ENCODE measurements at regions not wholly inside any gene's neighbourhood (a gene's known extent, or its start where the extent isn't known, plus 50 kb on each side); places are given as distances from the start of the nearest gene placed in this dataset.

DNA sequence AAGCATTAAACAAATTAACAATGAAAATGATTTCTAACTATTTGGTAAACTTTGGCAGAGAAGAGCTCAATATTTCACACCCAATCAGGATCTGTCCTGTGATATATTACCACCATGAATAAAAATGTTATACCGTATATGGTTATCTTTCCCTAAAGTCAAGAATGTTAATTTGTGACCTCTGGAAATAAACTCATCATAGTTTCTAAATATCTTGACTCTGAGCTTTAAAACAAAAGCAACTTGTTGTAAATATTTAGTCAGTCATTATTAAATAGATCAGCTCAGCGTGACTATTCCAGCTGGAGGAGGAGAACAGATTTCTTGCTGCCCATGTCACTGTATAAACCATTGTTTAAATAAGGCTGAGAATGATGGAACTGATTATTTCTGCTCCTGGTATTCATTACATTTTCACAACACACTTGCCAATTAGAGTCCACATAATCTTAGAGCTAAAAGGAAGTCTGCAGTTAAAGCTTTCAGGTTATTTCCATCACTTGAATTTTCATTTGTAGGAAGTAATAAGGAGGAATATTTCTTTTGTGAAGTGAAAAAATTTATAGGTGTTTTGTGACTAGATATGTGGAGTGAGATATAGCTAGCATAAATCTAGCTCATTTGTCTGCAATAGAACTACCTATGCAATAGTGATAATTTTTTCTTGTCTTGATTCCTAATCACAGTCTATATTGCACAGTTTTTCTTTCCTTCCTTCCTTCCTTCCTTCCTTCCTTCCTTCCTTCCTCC lies 106.5 kb upstream of the P2RY1 start:
- no peaks in the 10 kb centered on the region for H3K27me3 Mint-ChIP-seq (ENCODE audit: low read depth)
- whole genome bisulfite sequencing (ENCODE audit: extremely low coverage, insufficient read length, low lambda C conversion rate) = no CpG with 5 or more reads among the region's 2 CpGs
- H3K18ac ChIP-seq (ENCODE audit: insufficient read length, low read depth, low read length) = no peak overlapping the region
- no peak overlapping the region for H2AFZ ChIP-seq (ENCODE audit: low read length)
- H3K36me3 Mint-ChIP-seq (ENCODE audit: insufficient read depth in 1 of 3, low read depth in 3 of 3) = no peaks in the 10 kb centered on the region
- H3K4ac ChIP-seq (ENCODE audit: low read depth, low read length) = no peak overlapping the region
- H4K5ac ChIP-seq (ENCODE audit: insufficient read length, low read depth, low read length) = no peak overlapping the region
- H3K79me1 ChIP-seq (ENCODE audit: insufficient read depth, low read depth, low read length, poor library complexity, severe bottlenecking) = no peaks in the 10 kb centered on the region
- H2BK120ac ChIP-seq (ENCODE audit: low read depth, low read length, poor library complexity, severe bottlenecking) = no peak overlapping the region
- H4K8ac ChIP-seq (replicated peaks; ENCODE audit: insufficient read length, low read depth, low read length) = no peak overlapping the region
- no peaks in the 10 kb centered on the region for H3K27me3 ChIP-seq (ENCODE audit: insufficient read depth, low read length)
- no peaks in the 10 kb centered on the region for H3K23me2 ChIP-seq (ENCODE audit: insufficient read length, low read depth, low read length, poor library complexity, severe bottlenecking)
- H3K9me3 ChIP-seq (ENCODE audit: control insufficient read depth, low read depth, low read length) = no peaks in the 10 kb centered on the region
- H3K23ac ChIP-seq (ENCODE audit: insufficient read length, low read depth, low read length) = no peak overlapping the region
- H4K91ac ChIP-seq (ENCODE audit: insufficient read length, low read depth, low read length) = no peak overlapping the region
- H2BK5ac ChIP-seq (ENCODE audit: insufficient read length, low read length) = no peak overlapping the region
- H3K4me1 Mint-ChIP-seq = no peaks in the 10 kb centered on the region; a peak in 1 of 4 replicates
- H3K4me2 ChIP-seq (ENCODE audit: insufficient read depth, insufficient read length, low read length) = no peak overlapping the region
- no peak overlapping the region for H2BK20ac ChIP-seq (ENCODE audit: low read depth, low read length, poor library complexity, severe bottlenecking)
- TF ChIP-seq, protein P1, sequence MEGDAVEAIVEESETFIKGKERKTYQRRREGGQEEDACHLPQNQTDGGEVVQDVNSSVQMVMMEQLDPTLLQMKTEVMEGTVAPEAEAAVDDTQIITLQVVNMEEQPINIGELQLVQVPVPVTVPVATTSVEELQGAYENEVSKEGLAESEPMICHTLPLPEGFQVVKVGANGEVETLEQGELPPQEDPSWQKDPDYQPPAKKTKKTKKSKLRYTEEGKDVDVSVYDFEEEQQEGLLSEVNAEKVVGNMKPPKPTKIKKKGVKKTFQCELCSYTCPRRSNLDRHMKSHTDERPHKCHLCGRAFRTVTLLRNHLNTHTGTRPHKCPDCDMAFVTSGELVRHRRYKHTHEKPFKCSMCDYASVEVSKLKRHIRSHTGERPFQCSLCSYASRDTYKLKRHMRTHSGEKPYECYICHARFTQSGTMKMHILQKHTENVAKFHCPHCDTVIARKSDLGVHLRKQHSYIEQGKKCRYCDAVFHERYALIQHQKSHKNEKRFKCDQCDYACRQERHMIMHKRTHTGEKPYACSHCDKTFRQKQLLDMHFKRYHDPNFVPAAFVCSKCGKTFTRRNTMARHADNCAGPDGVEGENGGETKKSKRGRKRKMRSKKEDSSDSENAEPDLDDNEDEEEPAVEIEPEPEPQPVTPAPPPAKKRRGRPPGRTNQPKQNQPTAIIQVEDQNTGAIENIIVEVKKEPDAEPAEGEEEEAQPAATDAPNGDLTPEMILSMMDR (conservative IDR thresholded peaks at IDR 0.05) = no peak
- no peak overlapping the region for H2BK12ac ChIP-seq (ENCODE audit: insufficient read length, low read depth, low read length)
- no peak overlapping the region for H3K56ac ChIP-seq (ENCODE audit: insufficient read length, low read depth, low read length)
- H3K4me3 Mint-ChIP-seq = no peak overlapping the region
- H3K79me2 ChIP-seq (ENCODE audit: insufficient read depth, low read length) = no peaks in the 10 kb centered on the region
- no peak overlapping the region for H3K9ac ChIP-seq (ENCODE audit: extremely low read depth, insufficient read length, low read length)
- no peak overlapping the region for H2AK5ac ChIP-seq (ENCODE audit: insufficient read length, low read length)
- H4K20me1 ChIP-seq (ENCODE audit: control insufficient read depth, insufficient read depth, insufficient read length) = no peaks in the 10 kb centered on the region
- H3K14ac ChIP-seq (ENCODE audit: insufficient read depth, low read length) = no peak overlapping the region
- H3K27ac Mint-ChIP-seq = no peak overlapping the region
- no peak overlapping the region for H2BK15ac ChIP-seq (ENCODE audit: low read depth, low read length)
- no peak for DNase-seq
- no peaks in the 10 kb centered on the region for H3K4me1 ChIP-seq (ENCODE audit: insufficient read depth, low read length)
- no peak overlapping the region for H3T11ph ChIP-seq (ENCODE audit: low read length)
- no peaks in the 10 kb centered on the region; a peak in 1 of 5 replicates for H3K9me3 Mint-ChIP-seq
- no peak overlapping the region for H3K27ac ChIP-seq (ENCODE audit: insufficient read length, low read depth, low read length)

Data from H9 (cell line).